ENCODE measurements at regions not wholly inside any gene's neighbourhood (a gene's known extent, or its start where the extent isn't known, plus 50 kb on each side); places are given as distances from the start of the nearest gene placed in this dataset.

DNA sequence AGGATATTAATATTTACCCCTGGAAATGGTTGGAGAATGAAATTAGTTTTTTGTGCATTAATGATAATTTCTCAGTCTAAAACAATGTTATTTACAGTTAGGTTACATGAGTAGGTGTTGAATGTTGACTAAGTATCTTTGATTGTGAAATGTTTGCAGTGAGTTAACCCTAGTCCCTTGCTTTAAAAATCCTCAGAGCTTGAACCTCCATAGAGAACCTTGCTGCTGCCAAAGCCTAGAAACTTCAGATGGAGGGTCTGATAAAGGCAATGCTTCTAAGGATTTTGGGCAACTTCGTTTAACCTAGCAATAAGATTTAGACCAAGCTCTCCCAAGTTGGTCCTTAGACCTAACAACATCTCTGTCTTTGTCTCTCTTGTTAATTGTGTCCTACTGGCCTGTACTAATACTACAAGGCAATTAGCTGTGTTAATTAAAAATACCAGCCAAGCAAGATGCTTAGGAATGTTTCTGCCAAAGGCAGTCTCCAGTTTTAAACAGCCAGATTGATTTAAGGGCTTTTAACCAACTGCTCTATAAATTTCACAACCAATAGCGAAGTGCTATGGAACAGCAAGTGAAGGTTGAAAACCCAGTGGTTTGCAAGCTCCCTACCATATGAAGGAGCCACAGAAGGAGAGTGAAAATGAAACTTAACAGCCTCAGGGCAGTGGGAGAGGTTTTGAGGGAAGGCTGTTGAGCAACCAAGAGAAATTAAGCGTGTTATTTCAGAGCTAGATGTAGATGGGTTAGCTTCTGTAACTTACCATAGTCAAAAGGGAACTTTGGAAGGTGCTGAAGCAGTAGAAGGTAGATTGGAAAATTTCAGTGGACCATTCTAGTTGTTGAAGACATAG is 295.9 kb upstream of the ANO5 start:
- TF ChIP-seq CTCF (IDR thresholded peaks at IDR 0.05; ENCODE audit: extremely low read depth, low read depth, low read length) = no peak
- no peak for DNase-seq (ENCODE audit: insufficient read length, low spot score, missing footprints)
- Histone ChIP-seq H3K27ac (ENCODE audit: low read depth, low read length) (no peak overlapping the region), H2AFZ (ENCODE audit: low read length) (no peak overlapping the region), H3K9me3 (ENCODE audit: low read depth, low read length) (peaks cover 2% of the 10 kb centered on the region), H3K4me3 (ENCODE audit: insufficient read depth, low read length) (no peak overlapping the region), H3K79me2 (ENCODE audit: insufficient read depth, low read length) (no peaks in the 10 kb centered on the region), H3K4me2 (ENCODE audit: insufficient read depth, low read length) (no peak overlapping the region), H3K27me3 (ENCODE audit: insufficient read depth, low read length) (no peaks in the 10 kb centered on the region), H3K36me3 (ENCODE audit: insufficient read depth, low read length) (no peaks in the 10 kb centered on the region), H4K20me1 (ENCODE audit: insufficient read depth, low read length) (no peaks in the 10 kb centered on the region), H3K4me1 (ENCODE audit: insufficient read depth, low read length) (no peaks in the 10 kb centered on the region)

GRCh38 chr11:21897752-21898151 is 295.1 kb upstream of the ANO5 start:
- H2AFZ ChIP-seq (ENCODE audit: low read length) = no peak overlapping the region
- TF ChIP-seq CTCF (IDR thresholded peaks at IDR 0.05; ENCODE audit: extremely low read depth, low read depth, low read length) = no peak
- no peak for DNase-seq (ENCODE audit: insufficient read length, low spot score, missing footprints)
- H3K36me3 ChIP-seq (ENCODE audit: insufficient read depth, low read length) = no peaks in the 10 kb centered on the region
- no peak overlapping the region for H3K4me3 ChIP-seq (ENCODE audit: insufficient read depth, low read length)
- no peak overlapping the region for H3K27ac ChIP-seq (ENCODE audit: low read depth, low read length)
- peaks cover 2% of the 10 kb centered on the region for H3K9me3 ChIP-seq (ENCODE audit: low read depth, low read length)
- H4K20me1 ChIP-seq (ENCODE audit: insufficient read depth, low read length) = no peaks in the 10 kb centered on the region
- H3K79me2 ChIP-seq (ENCODE audit: insufficient read depth, low read length) = no peaks in the 10 kb centered on the region
- H3K4me1 ChIP-seq (ENCODE audit: insufficient read depth, low read length) = no peaks in the 10 kb centered on the region
- H3K4me2 ChIP-seq (ENCODE audit: insufficient read depth, low read length) = no peak overlapping the region
- H3K27me3 ChIP-seq (ENCODE audit: insufficient read depth, low read length) = no peaks in the 10 kb centered on the region

DNA sequence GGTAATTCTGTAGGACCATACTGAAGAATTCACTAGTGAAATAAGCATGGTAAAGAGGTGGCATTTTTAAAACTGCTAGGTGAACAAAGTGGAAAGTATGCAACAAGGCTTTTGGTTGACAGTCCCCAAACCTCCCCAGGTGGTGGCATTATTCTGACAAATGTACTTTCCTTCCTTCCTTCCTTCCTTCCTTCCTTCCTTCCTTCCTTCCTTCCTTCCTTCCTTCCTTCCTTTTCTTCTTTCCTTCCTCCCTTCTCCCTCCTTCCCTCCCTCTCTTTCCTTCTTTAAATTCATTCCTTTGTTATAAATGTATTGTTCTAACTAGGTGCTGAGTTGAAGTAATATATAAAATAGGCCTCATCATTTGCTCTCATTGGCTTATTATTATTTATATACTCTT is 284.7 kb upstream of the ANO5 start:
- no peaks in the 10 kb centered on the region for H3K4me1 ChIP-seq (ENCODE audit: insufficient read depth, low read length)
- no peak for DNase-seq (ENCODE audit: insufficient read length, low spot score, missing footprints)
- H2AFZ ChIP-seq (ENCODE audit: low read length) = no peak overlapping the region
- H4K20me1 ChIP-seq (ENCODE audit: insufficient read depth, low read length) = no peaks in the 10 kb centered on the region
- no peak overlapping the region for H3K4me3 ChIP-seq (ENCODE audit: insufficient read depth, low read length)
- no peaks in the 10 kb centered on the region for H3K27me3 ChIP-seq (ENCODE audit: insufficient read depth, low read length)
- H3K4me2 ChIP-seq (ENCODE audit: insufficient read depth, low read length) = no peak overlapping the region
- H3K36me3 ChIP-seq (ENCODE audit: insufficient read depth, low read length) = no peaks in the 10 kb centered on the region
- no peak overlapping the region for H3K27ac ChIP-seq (ENCODE audit: low read depth, low read length)
- no peaks in the 10 kb centered on the region for H3K9me3 ChIP-seq (ENCODE audit: low read depth, low read length)
- no peaks in the 10 kb centered on the region for H3K79me2 ChIP-seq (ENCODE audit: insufficient read depth, low read length)
- TF ChIP-seq CTCF (IDR thresholded peaks at IDR 0.05; ENCODE audit: extremely low read depth, low read depth, low read length) = no peak

- Histone ChIP-seq H3K4me3 (ENCODE audit: insufficient read depth, low read length) (no peak overlapping the region), H3K36me3 (ENCODE audit: insufficient read depth, low read length) (no peaks in the 10 kb centered on the region), H4K20me1 (ENCODE audit: insufficient read depth, low read length) (no peaks in the 10 kb centered on the region), H3K27me3 (ENCODE audit: insufficient read depth, low read length) (no peaks in the 10 kb centered on the region), H2AFZ (ENCODE audit: low read length) (no peak overlapping the region), H3K79me2 (ENCODE audit: insufficient read depth, low read length) (no peaks in the 10 kb centered on the region), H3K4me1 (ENCODE audit: insufficient read depth, low read length) (no peaks in the 10 kb centered on the region), H3K9me3 (ENCODE audit: low read depth, low read length) (no peaks in the 10 kb centered on the region), H3K4me2 (ENCODE audit: insufficient read depth, low read length) (no peak overlapping the region), H3K27ac (ENCODE audit: low read depth, low read length) (no peak overlapping the region)
- TF ChIP-seq CTCF (IDR thresholded peaks at IDR 0.05; ENCODE audit: extremely low read depth, low read depth, low read length) = no peak
- DNase-seq (ENCODE audit: insufficient read length, low spot score, missing footprints) = no peak
These were observed 283.7 kb upstream of the ANO5 start for GRCh38 chr11:21909145-21909544.

Data from osteoblast (primary cell).